Right renal pelvis (tissue), 4 donors: ENCODE measurements at regions not wholly inside any gene's neighbourhood (a gene's known extent, or its start where the extent isn't known, plus 50 kb on each side); places are given as distances from the start of the nearest gene placed in this dataset.

Source experiments
- DNase-seq, 4 donors: peaks; one replicate each; pipeline ENCODE4 v3.0.0-alpha.2; 2013; ENCODE audit warnings: low read depth in 4 of 4, low spot score in 3 of 4, missing footprints in 1 of 4

GRCh38 chr9:75397836-75398235 lies 309.5 kb downstream of the OSTF1 start:
- DNase-seq, result no peak

- DNase-seq, result no peak
Observed at GRCh38 chr9:75408391-75408790, 320.1 kb downstream of the OSTF1 start.

DNA sequence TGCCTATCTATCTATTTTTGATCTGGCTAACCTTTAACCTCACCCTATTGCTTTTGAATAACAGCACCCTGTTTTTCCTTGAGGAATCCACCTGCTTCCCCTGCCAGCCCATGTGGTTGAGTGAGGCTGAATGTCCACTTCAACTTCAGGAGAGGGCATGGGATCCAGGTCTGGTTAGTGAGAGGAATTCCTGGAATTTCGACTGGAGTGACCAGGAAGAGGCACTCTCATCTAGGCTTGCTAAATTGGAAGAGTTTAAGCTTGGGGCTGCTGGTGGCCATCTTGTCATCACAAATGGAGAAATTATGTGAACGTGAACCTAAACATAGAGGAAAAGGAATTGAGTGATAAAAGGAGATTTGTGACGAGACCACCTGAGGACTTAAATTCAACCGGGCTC lies 322.1 kb downstream of the OSTF1 start:
- DNase-seq, result no peak

DNA sequence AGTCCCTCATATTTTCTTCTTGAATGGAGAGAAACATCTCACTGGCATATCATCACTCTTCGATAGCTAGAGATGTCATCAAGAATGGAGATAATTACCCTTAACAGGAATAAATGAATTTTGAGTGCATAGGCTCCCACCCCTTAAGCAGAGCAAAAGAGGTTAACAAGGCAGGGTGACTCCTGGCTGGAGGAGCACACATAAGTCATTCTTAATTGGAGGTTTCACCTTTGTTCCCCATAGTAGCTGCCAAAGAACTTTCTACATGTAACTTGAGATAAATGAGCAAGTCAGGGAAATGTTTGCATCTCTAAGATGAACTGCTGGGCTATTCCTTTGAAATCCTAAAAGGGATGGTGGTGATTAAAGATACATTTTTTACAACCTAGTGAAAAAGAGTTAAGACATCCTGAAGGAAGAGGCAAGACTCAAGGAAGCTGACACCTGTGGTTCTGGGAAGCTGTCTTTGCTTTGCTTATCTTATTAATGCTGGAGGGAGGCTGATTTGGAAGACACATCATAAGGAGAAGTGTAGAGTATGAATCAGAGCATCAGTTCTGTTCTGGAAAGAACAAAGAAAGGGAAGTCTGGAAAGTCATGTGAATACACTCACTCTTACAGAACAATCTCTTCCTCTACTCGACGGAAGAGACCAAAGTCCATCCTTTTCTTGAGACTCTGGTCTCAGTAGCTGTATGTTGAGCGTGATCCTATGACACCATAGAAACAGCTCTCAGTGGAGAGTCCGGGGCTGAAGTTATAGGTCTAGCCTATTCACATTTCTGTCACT lies 326.3 kb downstream of the OSTF1 start:
- DNase-seq, result peak in 2 of 4 donors; percentile 49 to 54

GRCh38 chr9:75417471-75417870 lies 329.2 kb downstream of the OSTF1 start:
- DNase-seq, result no peak

GRCh38 chr9:75418518-75418917 lies 330.2 kb downstream of the OSTF1 start:
- no peak for DNase-seq

- DNase-seq, result no peak
Observed at GRCh38 chr9:75422944-75423522, 334.7 kb downstream of the OSTF1 start.

DNA sequence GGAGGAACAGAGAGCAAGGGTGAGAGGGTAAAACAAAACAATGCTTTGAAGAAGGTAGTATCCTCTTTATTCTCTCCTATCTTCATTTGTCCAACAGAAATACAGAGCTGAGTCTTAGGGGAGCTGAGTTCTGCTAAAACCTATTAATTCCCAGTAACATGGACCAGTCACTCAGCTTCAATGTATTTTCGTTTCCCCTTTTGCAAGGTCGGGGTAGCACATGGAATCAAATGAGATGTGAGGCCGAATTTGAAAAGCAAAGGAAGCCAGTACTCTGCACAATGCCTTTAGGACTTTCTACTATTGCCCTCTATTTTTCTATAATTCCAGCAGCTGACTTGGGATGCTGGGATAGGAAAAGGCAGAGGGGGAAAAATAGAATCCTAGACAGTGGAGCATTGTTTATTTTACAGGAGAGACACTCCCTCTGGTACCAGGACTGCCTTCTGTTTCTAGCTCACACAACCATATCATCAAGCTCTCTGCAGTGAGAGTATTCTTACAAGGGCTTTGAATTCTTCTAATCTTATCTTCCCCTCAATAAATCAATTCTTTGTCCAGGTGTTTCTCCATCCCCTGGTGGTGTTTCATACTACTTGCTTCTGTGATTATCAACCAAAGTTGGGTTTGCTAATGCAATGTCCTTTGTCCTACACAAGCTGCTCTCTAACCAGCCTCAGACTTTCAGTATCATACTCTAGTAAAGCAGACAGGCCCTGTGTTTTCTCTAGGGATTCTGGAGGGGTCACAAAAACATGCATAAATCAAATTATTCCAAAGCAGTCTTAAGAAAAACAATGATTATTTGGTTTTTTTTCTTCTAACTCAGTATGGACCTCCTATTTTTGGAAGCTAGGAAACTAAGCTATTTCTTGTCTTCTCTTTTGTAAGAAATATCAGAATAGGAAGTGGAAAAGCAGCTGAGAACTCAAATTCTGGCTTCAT lies 341.5 kb downstream of the OSTF1 start:
- peak in 2 of 4 donors; percentile 34 to 40 for DNase-seq

GRCh38 chr9:75431375-75431774 lies 343.1 kb downstream of the OSTF1 start:
- DNase-seq, result no peak

DNA sequence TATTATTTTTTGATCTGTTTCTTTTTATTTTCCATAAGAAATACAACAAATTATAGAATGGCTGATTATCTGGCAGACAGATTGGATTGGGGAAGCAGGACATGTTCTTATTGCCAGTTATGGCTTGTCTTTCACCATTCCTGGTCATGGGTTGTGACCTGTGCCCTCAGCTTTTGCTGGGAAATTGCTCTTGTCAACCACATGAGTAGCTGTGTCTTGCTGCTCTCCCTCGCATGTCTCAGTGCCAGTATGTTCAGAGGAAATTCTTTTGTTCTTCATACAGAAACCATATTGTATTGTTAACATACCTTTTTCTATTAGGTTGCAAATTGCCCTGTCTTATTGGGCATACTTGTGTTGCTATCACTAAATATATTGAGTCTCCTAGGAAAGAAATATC lies 344.1 kb downstream of the OSTF1 start:
- no peak for DNase-seq

DNA sequence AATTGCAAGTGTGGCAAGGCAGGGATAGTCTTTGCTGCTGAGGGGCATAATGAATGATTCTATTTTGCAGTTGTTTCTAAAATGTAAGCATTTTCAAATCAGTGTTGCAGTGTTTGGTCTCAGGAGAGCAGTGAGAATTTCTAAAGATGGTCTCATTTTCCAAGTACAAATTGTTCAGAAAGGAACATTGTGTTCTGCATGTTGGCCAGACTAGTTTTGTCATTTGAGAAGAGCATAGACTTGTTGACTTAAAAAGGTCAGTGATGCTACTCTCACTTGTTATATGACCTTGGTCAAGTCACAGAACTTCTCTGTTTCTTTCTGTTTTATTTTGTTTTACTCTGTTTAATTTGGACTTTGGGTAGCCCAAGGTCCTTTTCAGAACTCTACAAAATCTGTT lies 344.6 kb downstream of the OSTF1 start:
- no peak for DNase-seq

DNA sequence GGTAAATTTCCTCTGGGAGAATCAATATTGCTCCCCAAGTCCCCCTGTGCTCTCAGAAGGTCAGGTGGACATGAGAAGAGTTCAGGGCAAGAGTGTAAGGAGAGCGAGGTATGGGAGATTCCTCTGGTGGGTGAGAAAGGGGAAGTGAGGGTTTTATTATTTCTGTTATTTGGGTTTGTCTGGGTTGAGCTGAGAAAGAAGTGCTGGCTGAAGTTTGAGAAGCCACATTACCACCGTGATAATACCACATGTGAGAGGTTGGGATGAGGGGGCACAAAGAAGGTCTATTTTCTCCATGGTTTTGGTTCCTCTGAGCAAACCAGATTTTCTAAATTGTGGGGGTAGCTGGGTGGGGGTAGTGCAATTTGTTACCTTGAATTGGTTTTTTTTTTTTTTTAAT lies 350.4 kb downstream of the OSTF1 start:
- no peak for DNase-seq

GRCh38 chr9:75440914-75441313 lies 352.6 kb downstream of the OSTF1 start:
- no peak for DNase-seq

- DNase-seq, result no peak
Observed at GRCh38 chr9:75445144-75445543, 356.8 kb downstream of the OSTF1 start.

DNA sequence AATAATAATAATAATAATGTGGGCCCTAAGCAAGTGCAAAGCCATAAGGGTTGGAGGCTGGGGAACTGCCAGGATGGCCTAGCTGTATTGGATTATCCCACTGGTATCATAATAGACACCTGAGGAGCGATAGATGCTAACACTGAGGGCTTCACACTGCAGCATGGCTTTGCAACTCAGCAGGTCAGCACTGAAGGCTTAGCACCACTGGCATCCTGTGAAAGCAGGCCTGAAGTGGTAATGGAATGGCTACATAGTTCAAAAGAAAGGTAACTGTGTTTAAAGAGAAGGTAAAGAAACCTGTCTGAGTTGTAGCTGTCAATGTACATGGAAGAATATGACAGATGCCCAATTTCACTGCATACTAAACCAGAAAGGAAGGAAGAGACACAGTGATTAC lies 359.0 kb downstream of the OSTF1 start:
- no peak for DNase-seq

DNA sequence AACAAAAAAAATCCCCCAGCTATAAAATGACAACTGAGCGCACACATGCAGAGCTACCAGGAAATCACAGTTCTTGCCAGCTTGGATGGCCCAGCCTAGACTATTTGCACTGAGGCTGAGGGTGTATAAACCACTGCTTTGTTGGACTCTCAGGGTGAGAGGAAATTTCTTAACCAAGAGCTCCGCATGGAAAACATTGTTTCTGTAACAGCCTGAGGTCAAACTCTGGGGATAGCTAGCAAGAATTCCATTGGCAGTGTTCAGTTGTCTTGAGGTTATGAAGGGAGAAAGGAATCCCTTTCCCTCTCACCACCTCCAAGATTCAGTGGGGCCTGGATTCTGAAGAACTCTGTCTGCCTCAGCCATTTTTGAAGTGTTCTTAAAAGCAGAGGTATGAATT lies 360.0 kb downstream of the OSTF1 start:
- no peak for DNase-seq

DNA sequence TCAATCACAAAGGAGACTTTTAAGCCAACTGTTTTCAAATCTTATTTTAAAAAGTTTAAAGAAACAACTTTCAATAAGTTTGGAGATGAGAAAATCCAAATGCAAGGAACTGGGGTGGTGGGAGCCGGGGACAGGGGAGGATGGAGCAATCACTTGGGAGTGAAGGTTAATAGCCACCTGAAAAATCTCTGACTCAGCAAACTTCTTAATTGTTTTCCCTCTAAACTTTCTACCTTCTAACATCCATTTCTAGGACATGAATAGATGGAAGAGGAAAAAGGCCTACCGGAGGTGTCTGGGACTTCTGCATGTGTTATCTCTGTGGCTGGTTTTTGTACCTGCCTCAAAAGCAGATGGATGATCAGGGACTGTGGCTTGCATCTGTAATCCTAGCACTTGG lies 360.6 kb downstream of the OSTF1 start:
- DNase-seq, result no peak

- no peak for DNase-seq
Observed at GRCh38 chr9:75451045-75451444, 362.7 kb downstream of the OSTF1 start.

- DNase-seq, result peak; percentile 8 to 26 (median 20)
Observed at GRCh38 chr9:75451505-75451904, 363.2 kb downstream of the OSTF1 start.

DNA sequence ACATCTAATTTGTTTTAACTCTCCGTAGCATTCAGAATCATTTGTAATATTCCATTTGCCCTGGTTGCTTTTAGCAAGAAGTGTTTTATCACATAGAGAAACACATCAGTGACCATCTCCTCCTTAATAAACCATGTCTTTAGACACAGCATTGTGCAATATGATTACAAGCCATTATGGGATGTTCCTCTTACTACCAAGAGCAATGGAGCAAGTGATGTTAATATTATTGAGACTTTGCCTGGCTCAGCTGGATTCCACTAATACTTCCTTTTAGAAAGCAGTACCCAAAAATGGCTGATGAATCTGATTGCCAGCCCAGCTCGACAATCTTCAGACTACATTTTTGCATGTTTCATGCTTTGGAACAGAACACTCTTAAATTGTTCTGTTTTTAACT lies 364.2 kb downstream of the OSTF1 start:
- DNase-seq, result no peak

DNA sequence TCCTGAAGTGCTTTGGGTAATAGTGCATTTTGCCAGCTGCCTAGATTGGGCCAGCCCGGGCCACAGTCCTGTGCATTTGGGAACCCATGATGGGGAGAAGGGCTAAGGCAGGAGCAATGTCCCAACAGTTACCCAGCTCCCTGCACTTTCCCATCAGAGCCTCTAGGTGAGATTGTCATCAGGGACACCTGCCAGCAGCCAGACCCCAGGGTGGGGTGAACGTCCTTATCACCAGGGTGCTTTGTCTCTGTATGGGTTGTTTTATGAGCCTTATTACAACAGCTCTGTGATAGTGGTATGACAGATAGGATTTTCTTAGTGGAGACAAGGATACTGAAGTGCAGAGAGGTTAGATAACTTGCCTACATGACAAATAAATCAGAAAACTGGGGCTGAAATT lies 365.7 kb downstream of the OSTF1 start:
- no peak for DNase-seq
